ENCODE measurements at regions not wholly inside any gene's neighbourhood (a gene's known extent, or its start where the extent isn't known, plus 50 kb on each side); places are given as distances from the start of the nearest gene placed in this dataset.
"Not testable (repeated sequence)": the region's sequence is repeated elsewhere in the genome, so short reads cannot be mapped to it uniquely, and the experiment has no call there.

DNA sequence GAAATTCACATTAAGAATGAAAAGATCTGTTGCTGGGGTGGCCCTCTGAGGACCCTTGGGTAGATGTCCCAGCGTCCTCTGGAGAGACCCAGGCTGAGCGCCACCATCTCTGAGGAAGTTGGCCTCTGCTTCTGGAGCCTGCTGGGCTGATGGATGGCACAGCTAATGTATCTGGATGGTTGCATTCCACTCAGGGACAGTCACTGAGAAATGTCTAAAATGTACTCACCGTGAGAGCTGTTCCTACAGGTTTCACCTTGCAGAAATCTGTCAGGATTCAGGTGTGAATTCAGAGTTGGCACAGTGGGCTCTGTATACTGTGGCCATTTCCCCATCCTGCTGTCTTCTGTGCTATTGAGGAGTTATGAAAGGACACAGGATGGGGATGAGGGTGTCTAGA lies 247.2 kb downstream of the AACS start:
- no peak for DNase-seq

DNA sequence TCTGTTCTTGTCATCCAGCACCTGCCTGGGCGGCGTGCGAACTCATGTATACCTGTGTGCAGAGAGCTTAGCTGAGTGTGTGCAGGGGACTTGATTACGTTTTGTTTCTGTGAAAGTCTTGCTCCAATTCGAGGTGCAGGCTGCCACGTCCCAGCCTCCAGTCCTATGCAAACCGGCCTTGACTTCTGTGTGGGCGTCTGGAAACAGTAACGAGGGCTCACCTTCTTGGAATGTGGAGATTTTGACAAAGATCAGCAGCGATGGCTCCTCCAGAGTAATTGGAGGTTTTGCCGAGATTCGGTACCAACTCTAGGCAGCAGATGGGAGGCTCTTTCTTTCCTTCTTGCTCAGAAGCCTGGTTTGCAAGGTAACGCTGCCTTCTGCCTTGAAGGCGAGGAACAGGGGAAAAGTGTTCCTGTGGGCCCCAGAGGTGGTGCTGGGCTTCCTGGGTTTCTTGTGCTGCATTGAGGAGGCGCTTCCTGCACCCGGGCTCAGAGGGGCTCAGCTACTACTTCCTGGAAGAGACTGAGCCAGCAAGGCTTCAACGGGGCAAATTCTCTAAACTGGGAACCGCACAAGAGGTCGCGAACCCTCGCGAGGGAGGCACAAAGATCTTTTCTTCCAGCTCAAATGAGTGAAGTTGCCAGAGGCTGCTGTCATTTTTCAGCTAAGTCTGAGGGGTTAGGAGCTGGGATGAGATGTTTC lies 249.0 kb downstream of the AACS start:
- DNase-seq: no peak

DNA sequence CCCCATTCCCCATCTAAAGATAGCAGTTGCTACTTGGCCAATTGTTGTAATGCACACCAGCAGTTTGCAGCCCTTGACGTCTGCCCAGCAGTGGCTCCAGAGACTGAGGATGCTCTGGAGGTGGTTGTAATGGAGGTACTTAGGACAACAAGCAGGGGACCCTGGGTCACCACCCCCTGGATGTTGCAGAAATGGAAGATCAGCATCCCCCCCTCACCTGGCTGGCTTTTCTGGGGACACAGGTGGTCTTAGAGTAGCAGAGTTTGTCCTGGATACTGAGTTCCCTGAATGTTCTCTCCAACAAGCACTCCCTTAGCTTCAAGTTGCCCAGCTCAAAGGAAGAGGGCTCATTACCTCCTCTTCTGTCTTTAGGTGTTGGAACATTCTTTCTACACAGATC lies 250.5 kb downstream of the AACS start:
- DNase-seq: no peak

DNA sequence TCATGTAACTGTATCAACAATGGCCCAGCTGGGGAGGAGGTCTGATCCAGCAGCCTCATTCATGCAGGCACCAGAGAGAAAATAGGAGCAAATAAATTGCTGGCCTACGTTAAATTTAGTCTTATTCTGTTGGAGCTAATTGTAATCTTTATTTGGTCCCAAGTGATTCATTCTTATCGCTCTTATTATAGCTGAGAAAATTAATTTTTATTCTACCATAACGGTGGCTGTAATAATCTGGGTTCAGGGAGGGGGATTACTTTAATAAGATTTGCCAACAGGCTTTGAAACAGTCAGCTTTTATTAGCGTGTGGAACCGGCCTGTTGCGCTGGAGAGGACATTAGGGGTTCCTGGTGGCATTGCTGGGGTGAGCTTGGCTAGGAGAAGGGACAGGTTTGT lies 254.9 kb downstream of the AACS start:
- DNase-seq: no peak

DNA sequence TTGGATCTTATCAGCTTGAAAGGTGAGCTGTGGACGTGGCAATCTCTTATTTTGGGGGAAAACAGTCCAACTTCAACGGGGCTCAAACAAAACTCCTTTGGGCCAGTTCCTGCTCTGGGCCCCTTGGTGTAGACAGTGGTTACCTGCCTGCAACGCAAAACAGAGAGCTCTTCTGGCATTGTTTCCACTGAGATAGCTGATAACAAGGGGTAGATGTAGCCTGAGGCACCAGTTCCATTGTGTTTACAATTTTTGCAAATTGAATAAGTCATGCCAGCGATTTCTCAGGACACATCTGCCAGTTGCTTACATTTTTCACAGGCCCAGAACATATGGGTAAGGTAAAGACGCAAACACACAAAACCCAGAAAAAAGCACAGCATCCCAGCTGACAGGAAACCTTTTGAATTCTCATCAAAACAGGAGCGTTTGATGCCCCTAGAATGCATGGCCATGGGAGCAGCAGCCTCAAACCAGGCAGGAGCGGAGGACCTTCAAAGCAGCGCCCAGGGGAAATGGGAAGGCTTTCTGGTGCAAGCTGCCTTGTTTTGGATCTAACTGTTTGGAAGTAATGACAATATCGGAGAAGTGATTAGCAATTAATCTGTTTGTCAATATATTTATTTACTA lies 259.7 kb downstream of the AACS start:
- no peak for DNase-seq

DNA sequence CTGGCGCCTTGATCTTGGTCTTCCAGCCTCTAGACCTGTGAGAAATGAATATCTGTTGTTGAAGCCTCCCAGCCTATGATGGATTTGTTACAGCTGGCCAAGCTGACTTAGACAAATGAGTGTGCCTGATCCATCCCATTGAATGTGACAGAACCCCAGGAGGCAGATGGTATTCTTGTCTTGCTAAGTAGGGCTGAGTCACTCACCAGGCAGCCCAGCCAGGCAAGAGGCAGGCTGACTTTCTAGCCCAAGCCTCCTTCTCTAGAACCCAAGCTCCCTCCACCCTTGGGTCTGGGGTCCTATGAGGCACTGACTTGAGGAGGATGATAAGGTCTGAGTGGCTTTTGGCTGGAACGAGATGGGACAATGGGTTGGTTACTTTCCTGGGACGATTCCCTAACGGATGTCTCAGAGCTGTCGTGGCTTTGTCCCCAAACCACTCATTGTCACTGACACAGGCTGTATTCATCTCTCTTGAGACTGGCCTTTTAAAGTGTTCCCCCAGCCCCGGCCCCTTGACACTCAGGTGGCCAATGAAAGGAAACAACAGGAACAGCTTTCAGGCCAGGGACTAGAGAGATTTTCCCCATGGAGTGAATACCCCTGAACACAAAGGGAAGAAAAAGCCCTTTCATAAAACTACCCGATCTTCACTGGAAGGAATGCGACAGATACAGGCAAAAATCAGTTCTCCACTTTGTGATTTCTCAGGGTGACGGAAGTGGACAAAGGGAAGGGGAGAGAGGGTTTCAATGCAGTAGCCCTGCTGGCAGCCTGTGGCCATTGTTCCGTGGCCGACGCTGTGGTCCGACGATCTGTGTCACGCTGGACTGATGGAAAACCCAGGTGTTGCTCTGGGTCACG lies 264.2 kb downstream of the AACS start:
- DNase-seq: no peak

DNA sequence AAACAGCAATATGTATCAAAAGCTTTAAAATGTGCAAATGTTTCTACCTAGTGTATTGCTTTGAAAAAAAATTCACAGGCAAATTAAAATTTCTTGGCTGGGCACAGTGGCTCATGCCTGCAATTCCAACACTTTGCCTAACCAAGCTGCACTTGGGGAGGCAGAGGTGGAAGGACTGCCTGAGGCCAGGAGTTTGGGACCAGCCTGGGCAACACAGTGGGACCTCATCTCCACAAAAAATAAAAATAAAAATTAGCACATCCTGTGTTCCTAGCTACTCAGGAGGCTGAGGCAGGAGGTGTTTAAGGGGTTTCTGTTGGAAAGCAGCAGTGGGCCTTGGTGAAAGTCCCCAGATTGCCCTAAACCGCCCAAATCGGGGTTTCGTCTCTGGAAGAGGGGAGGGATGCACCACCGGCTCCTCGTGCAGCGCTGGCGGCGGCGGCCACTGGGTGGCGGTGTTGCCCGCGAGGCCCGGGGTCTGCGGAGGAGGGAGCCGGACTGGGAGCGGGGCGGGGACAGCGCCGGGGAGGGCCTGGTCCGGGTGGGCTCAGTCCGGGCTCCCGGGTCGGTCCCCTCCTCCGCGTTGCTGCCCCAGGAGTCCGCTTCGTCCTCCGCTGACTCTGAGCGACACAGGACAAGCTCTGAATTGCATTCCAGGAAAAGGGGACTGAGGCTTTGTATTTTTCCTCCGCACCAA lies 265.6 kb downstream of the AACS start:
- peak; percentile 20 for DNase-seq

DNA sequence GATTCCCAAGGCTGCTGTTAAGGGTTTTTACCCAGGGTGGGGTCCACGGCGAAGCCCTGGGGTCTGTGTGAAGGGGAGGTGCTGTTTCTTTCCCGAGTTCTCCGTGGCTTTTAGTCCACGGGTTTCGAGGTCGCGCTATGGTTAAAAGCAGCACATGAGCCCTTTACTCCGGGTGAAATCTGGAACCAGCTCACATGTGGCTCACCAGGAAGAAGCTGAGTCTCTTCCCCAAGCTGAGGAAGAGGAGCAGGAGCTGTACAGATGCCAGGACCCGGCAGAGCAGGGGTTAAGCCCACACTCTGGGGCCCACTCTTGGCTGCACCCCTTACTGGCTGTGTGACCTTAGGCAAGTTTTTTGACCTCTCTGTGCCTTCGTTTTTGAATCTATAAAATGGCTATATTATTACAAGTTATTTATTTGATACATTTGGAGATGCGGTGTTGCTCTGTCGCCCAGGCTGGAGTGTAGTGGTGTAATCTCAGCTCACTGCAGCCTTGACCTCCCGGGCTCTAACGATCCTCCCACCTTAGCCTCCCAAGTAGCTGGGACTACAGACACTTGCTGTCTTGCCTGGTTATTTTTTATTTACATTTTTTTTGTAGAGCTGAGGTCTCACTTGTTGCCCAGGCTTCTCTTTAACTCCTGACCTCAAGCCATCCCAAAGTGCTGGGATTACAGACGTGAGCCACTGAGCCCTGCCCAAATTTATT lies 266.3 kb downstream of the AACS start:
- no peak for DNase-seq

DNA sequence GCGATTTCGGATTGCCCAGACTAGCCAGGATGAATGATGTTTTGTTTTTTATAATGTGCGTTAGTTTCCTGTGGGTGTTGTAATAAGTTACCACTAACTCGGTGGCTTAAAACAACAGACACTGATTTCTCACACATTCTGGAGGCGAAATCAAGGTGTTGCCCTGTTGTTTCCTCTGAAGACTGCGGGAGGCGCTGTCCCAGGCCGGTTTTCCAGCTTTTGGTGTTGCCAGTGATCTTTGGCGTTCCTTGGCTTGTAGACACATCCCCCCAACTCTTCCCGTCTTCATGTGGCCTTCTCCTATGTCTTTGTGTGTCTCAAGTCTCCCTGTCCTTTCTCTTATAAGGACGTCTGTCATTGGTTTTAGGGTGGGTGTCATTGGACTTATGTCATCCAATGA lies 267.7 kb downstream of the AACS start:
- no peak for DNase-seq

DNA sequence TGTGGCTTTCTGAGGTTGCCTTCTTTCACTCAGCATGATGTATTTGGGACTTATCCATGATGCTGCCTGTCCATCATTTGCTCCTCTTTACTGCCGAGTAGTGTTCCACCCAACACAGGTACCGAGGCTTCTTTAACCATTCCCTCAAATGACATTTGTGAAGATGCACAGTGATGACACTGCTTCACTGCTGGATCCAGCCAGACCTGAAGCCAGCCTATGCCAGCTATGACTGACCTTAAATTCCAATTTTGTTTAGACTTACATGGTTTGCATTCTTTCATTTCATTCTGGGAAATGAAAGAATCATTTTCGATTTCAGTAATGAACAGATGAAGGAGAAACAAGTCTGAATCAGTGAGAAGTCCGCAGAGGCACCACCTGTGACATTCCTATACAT lies 271.0 kb downstream of the AACS start:
- no peak for DNase-seq

DNA sequence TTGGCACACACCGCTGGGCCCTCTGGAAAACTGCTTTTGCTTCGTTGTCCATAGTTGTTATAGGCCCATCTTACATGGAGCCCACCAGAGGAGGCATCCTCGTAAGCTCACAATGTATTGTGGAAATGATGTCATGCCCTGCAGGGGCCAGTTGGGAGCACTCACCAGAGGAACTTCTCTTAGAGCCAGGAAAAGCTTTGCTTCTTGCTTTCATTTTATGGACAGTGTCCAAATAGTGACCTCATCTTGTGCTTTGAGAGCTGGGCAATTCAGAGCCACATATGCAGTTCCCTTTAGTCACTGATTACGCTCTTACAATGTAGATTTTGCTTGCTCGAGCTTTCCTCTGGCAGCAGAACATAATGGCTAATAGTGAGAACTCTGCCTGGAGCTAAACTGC lies 275.6 kb downstream of the AACS start:
- no peak for DNase-seq

DNA sequence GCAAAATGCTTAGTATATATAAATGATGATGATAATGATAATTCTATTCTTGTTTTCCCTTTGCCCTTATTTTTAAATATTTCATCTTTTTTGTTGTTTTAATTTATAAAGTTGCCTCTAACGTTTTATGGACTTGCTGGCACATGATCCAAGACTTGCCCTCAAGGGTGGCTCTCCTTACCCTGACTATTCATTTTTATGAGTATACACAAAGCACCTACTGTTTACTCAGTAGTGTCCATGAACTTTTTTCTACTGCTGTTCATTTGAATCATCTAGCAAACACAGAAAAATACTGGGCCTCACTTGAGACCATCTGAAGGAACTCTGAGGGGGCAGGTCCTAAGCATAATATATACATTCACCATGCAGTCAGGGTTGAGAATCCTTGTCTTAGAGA lies 276.2 kb downstream of the AACS start:
- no peak for DNase-seq

DNA sequence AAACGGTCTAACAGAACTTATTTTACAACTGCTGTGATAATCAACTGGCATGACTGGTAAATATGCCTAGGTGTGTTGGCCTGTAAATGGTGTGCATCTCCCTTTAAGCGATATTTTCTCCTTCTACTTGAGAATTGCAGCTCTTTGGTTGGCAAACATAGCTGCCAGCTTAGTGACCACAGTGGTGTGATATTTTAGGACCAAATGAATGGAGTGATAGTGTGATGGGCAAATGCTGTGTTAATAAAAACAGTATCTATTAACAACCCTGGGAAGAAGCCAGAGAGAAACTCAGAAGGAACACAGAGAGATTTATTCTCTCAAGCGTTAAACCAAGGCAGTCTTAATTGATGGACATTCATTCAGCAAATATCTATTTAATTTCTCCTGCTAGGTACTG lies 278.4 kb downstream of the AACS start:
- no peak for DNase-seq

DNA sequence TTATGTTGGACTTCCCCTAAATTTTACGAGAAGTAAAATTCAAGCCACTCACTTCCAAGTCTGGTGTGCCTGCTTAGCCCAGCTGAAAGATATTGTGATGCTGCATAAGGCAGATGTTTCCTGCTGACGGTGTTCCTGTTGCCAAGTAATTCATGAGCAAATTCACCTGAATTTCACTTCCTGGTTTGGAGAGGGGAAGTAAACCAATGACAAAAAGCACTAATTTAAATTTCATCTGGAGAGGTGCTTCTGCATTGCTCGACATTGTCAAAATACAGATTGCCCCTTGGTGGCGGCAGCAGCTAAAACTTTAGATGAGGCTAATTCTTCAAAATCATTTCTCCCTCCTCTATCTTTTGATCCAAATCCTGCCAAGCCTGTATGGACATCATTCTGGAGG lies 281.1 kb downstream of the AACS start:
- DNase-seq: no peak

DNA sequence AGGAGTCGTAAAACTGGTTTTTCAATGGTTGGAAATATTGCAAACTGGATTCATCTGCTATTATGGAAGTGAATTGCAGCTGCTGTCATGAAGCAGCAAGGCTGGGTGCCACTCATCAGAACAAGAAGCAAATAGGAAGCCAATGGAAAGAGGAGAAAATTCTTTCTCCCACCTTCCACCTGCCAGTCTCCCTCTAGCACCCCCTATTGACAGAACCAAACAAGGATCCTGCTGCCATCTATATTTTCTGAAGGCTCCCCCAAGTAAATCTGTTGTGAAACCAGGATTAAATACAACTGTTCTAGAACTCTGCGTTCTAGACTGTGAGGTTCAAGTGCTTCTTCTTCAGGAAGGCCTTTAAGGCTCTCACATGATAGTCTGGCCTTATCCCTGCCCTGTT lies 286.6 kb downstream of the AACS start:
- DNase-seq: no peak

DNA sequence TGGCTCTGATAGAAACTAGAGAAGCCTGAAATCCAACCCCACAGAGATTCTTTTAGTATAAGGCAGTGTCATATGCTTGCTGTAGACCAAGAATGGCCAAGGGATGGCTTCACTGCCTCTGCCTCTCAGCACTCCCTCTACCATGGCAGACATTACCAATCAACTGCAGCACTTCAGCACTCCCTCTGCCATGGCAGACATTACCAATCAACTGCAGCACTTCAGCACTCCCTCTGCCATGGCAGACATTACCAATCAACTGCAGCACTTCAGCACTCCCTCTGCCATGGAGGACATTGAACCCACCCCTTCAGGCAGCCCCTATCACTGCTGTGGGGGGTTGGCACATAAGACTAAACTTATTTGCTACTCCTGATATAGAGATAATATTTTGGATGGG lies 287.8 kb downstream of the AACS start:
- not testable (repeated sequence) for DNase-seq

DNA sequence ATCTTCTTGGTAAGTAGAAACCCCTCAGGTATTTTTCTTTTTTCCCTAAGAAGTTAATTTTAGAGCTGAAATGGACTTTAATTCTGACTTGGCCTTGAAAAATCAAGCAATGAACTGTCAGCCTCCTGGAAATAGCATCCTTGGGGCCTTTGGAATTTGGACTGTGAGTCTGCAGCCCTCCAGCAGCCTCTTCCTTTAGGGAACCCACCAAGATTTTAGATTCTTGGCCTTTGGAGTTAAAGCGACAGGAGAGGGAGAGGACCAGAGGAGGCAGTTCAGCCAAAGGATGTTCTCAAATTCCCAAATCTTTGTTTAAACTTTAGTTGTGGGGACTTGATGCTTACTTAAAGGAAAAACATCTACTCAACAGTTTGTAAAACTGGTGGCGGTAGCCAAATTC lies 288.6 kb downstream of the AACS start:
- no peak for DNase-seq

DNA sequence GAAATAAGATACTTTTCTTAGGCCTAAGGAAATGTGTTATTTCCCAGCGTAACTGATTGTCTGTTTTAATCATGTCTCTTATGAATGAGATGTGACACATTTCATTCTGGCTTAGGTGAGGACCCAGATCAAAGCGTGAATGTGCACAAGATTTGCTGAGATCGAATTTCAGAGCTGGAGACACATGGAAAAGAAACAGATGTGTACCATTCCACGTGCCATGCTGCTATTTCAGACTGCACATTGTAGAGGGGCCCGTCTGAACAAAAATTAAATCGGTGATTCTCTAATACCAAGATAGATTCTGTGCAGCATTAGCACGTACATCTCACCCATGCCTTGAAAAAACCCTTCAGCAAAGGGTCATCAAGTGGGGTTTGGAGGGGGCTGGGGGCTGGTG lies 290.4 kb downstream of the AACS start:
- no peak for DNase-seq

DNA sequence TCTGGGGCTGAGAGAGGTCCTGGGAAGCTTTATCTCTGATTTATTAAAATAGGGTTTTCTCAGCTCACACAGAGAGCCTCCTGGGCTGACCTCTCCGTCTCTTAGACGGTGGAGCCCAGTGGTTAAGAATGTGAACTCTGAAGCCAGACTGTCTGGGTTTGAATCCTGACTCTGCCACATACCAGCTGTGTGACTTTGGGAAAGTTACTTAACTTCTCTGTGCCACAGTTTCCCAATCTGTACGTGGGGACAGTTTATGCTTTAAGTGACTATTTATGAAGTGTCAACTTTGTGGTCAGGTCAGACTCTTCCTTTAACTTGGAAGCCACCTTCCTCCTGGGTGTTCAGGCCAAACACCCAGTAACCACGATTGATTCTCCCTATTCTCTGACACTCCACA lies 290.9 kb downstream of the AACS start:
- no peak for DNase-seq

DNA sequence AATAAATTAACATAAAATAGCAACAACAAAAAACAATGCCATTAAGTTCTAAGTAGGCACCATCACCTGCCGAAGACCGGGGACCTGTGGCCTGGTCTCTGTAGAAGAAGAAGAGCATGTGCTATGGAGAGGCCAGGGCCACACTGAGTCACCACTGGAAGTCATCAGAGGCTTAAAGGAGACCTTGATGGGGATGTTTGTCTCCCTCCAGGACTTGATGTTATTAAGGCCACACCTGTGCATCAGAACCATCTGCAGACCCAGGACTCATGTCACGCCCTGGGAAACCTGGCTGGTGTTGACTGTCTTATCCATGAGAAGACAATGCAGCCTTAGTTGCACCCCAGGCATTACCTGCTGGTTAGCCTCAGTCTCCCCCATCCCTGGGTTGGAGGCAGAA lies 292.3 kb downstream of the AACS start:
- DNase-seq: no peak

DNA sequence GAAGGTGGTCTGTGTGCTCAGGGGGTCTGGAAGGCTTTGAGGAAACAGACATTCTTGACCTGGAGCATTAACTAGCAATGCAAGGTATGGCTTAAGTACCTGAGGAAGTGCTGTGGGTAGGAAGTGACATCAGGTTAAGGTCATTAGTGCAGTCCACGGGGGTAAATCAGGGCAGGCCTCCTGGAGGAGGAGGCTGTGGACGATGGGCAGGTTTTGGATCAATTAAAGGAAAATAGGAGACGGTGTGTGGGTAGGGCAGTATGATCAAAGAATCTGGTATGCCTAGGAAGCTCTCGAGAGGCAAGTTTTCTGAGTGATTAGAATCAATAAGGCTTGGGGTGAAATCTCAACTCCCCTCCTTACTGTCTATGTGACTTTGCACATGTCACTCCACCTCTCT lies 295.3 kb downstream of the AACS start:
- DNase-seq: no peak

DNA sequence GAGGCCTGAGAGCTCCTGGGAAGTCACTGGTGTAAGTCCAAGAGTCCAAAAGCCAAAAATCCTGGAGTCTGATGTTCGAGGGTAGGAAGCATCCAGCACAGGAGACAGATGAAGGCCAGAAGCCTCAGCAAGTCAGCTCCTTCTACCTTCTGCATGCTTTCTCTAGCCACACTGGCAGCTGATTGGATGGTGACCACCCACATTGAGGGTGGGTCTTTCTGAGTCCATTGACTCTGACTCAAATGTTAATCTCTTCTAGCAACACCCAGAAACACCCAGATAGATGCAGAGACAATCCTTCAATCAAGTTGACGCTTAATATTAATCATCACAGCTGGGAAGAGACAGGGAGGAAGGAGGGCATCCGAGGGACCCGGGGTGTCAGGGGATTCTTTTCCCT lies 305.8 kb downstream of the AACS start:
- no peak for DNase-seq

DNA sequence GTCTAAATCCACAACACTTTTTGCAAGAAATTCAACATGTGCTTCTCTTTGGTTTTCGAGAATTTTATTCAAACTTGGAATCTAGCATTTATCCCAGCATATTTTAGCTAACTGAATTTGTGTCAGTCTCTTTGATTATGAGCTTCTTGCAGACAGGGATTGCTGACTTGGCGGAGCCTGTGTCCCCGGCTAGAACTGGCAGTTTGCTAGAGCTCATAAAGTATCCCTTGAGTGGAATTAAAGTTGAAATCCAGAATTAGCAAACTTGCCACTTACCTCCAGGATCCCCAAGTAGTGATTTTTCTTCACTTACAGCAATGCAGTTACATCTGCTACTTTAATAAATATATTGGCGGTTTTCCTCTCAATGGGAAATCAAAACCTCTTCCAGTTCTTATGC lies 306.9 kb downstream of the AACS start:
- DNase-seq: no peak
